GM23338 (cell line): ENCODE measurements at regions not wholly inside any gene's neighbourhood (a gene's known extent, or its start where the extent isn't known, plus 50 kb on each side); places are given as distances from the start of the nearest gene placed in this dataset.

Source experiments
- ATAC-seq: fragments of 200-7000 bp; cut with Tn5 transposase; 3 replicates; pipeline ENCODE4 v1.9.1; 2020
- DNase-seq: peaks from one replicate; pipeline ENCODE4 v3.0.0-alpha.2; 2015; ENCODE audit warnings: low spot score
- H2AFZ ChIP-seq: fragments of 200-600 bp; sonication (generic); 2 replicates; pipeline ENCODE4 v1.8.0; 2016; ENCODE audit warnings: antibody characterized with exemption, mild to moderate bottlenecking, moderate library complexity
- H3F3A ChIP-seq: fragments of 200-600 bp; sonication (generic); replicated peaks from 2 replicates; pipeline ENCODE4 v1.8.0; 2017; ENCODE audit warnings: antibody characterized with exemption, mixed run types, low read depth
- H3K27ac ChIP-seq: fragments of 200-600 bp; sonication (generic); 2 replicates; pipeline ENCODE4 v1.6.1; 2016; ENCODE audit warnings: low read depth
- H3K27me3 ChIP-seq: fragments of 200-600 bp; sonication (generic); 2 replicates; pipeline ENCODE4 v1.8.0; 2016; ENCODE audit warnings: mild to moderate bottlenecking, mixed run types, moderate library complexity; ENCODE audit not compliant: insufficient read depth
- H3K36me3 ChIP-seq: fragments of 200-600 bp; sonication (generic); 2 replicates; pipeline ENCODE4 v1.8.0; 2016; ENCODE audit warnings: mild to moderate bottlenecking; ENCODE audit not compliant: insufficient read depth
- H3K4me1 ChIP-seq: fragments of 200-600 bp; sonication (generic); 2 replicates; pipeline ENCODE4 v1.8.0; 2016; ENCODE audit warnings: mild to moderate bottlenecking, moderate library complexity; ENCODE audit not compliant: insufficient read depth
- H3K4me2 ChIP-seq: fragments of 200-600 bp; sonication (generic); 2 replicates; pipeline ENCODE4 v1.7.1; 2017; ENCODE audit warnings: mixed run types
- H3K4me3 ChIP-seq: fragments of 200-600 bp; sonication (generic); 2 replicates; pipeline ENCODE4 v1.6.1; 2016; ENCODE audit warnings: mixed run types
- H3K79me2 ChIP-seq: fragments of 200-600 bp; sonication (generic); replicated peaks from 2 replicates; pipeline ENCODE4 v1.8.0; 2017; ENCODE audit warnings: mild to moderate bottlenecking; ENCODE audit not compliant: insufficient read depth
- H3K9me2 ChIP-seq: fragments of 200-600 bp; sonication (generic); 2 replicates; pipeline ENCODE4 v1.8.0; 2017; ENCODE audit not compliant: insufficient read depth
- H4K20me1 ChIP-seq: fragments of 200-600 bp; sonication (generic); replicated peaks from 2 replicates; pipeline ENCODE4 v1.8.0; 2017; ENCODE audit warnings: mild to moderate bottlenecking; ENCODE audit not compliant: insufficient read depth
- H3K27ac Mint-ChIP-seq: 2 replicates; pipeline ENCODE4 v1.8.0; 2020; ENCODE audit warnings: inconsistent platforms, mild to moderate bottlenecking, moderate library complexity, mixed read lengths
- H3K27me3 Mint-ChIP-seq: 3 replicates; pipeline ENCODE4 v1.8.0; 2022; ENCODE audit warnings: low read depth, mild to moderate bottlenecking, moderate library complexity, mixed read lengths, inconsistent platforms; ENCODE audit not compliant: insufficient read depth, poor library complexity
- H3K36me3 Mint-ChIP-seq: 3 replicates; pipeline ENCODE4 v1.8.0; 2021; ENCODE audit warnings: low read depth, mild to moderate bottlenecking, inconsistent platforms, moderate library complexity, mixed read lengths
- H3K4me1 Mint-ChIP-seq: 3 replicates; pipeline ENCODE4 v1.8.0; 2020; ENCODE audit warnings: mild to moderate bottlenecking, inconsistent platforms, mixed read lengths
- H3K4me3 Mint-ChIP-seq: 3 replicates; pipeline ENCODE4 v1.8.0; 2021; ENCODE audit warnings: moderate library complexity, mild to moderate bottlenecking, inconsistent platforms, mixed read lengths
- H3K9me3 Mint-ChIP-seq: 3 replicates; pipeline ENCODE4 v1.8.0; 2020; ENCODE audit warnings: moderate library complexity, mild to moderate bottlenecking, inconsistent platforms, mixed read lengths
- CREB1 ChIP-seq: fragments of 250-450 bp; sonication (Bioruptor Pico); IDR thresholded peaks from 2 replicates; pipeline ENCODE4 v1.5.0; 2020; ENCODE audit warnings: low read depth, mild to moderate bottlenecking, moderate library complexity
- EZH2 ChIP-seq: fragments of 200-600 bp; sonication (generic); IDR thresholded peaks from one replicate; pipeline ENCODE4 v1.8.0; 2017; ENCODE audit warnings: antibody characterized with exemption, mild to moderate bottlenecking, low read depth; ENCODE audit not compliant: unreplicated experiment
- EZH2phosphoT487 ChIP-seq: fragments of 200-600 bp; sonication (generic); IDR thresholded peaks from one replicate; pipeline ENCODE4 v1.8.1; 2018; ENCODE audit warnings: antibody characterized with exemption; ENCODE audit not compliant: unreplicated experiment
- JUNB ChIP-seq: IDR thresholded peaks from one replicate; pipeline ENCODE4 v1.6.1; 2016; ENCODE audit warnings: antibody characterized with exemption; ENCODE audit not compliant: unreplicated experiment
- NANOG ChIP-seq: IDR thresholded peaks from 2 replicates; pipeline ENCODE4 v1.6.1; 2016; ENCODE audit warnings: antibody characterized with exemption, borderline replicate concordance
- POLR2AphosphoS5 ChIP-seq: IDR thresholded peaks from 2 replicates; pipeline ENCODE4 v1.6.1; 2016; ENCODE audit warnings: antibody characterized with exemption, low read depth
- STAT1 ChIP-seq: IDR thresholded peaks from one replicate; pipeline ENCODE4 v1.6.1; 2016; ENCODE audit warnings: antibody characterized with exemption; ENCODE audit not compliant: unreplicated experiment
- ZNF114 ChIP-seq: fragments of 250-450 bp; sonication (Bioruptor Pico); IDR thresholded peaks from 2 replicates; pipeline ENCODE4 v1.5.0; 2020; ENCODE audit warnings: mild to moderate bottlenecking, moderate library complexity
- ZNF331 ChIP-seq: fragments of 250-450 bp; sonication (Bioruptor Pico); IDR thresholded peaks from 2 replicates; pipeline ENCODE4 v1.5.0; 2020; ENCODE audit warnings: low read depth, mild to moderate bottlenecking, moderate library complexity
- ZNF462 ChIP-seq: fragments of 250-450 bp; sonication (Bioruptor Pico); IDR thresholded peaks from 2 replicates; pipeline ENCODE4 v1.5.0; 2020; ENCODE audit warnings: mild to moderate bottlenecking, moderate library complexity
- TF ChIP-seq, protein P1 (sequence below): IDR thresholded peaks from one replicate; pipeline ENCODE4 v1.6.1; 2018; ENCODE audit warnings: antibody characterized with exemption; ENCODE audit not compliant: unreplicated experiment
- TF ChIP-seq, protein P2 (sequence below): IDR thresholded peaks from 2 replicates; pipeline ENCODE4 v1.6.1; 2016; ENCODE audit warnings: antibody characterized with exemption
- TF ChIP-seq, protein P3 (sequence below), 2 experiments: fragments of 200-600 bp in 1 of 2; sonication (generic) in 1 of 2; conservative IDR thresholded peaks; 2 replicates each; pipeline versions ENCODE4 v1.5.1 to v1.6.1; 2016 to 2017; ENCODE audit warnings: antibody characterized with exemption in 2 of 2, low read depth in 2 of 2, mild to moderate bottlenecking in 2 of 2, moderate library complexity in 1 of 2

- TF ChIP-seq ZNF114 (CRISPR knock-in tag), result no peak
- TF ChIP-seq POLR2AphosphoS5, result no peak
- no peak for TF ChIP-seq ZNF462 (CRISPR knock-in tag)
- no peak for TF ChIP-seq EZH2phosphoT487
- TF ChIP-seq EZH2, result no peak
- TF ChIP-seq, protein P1, sequence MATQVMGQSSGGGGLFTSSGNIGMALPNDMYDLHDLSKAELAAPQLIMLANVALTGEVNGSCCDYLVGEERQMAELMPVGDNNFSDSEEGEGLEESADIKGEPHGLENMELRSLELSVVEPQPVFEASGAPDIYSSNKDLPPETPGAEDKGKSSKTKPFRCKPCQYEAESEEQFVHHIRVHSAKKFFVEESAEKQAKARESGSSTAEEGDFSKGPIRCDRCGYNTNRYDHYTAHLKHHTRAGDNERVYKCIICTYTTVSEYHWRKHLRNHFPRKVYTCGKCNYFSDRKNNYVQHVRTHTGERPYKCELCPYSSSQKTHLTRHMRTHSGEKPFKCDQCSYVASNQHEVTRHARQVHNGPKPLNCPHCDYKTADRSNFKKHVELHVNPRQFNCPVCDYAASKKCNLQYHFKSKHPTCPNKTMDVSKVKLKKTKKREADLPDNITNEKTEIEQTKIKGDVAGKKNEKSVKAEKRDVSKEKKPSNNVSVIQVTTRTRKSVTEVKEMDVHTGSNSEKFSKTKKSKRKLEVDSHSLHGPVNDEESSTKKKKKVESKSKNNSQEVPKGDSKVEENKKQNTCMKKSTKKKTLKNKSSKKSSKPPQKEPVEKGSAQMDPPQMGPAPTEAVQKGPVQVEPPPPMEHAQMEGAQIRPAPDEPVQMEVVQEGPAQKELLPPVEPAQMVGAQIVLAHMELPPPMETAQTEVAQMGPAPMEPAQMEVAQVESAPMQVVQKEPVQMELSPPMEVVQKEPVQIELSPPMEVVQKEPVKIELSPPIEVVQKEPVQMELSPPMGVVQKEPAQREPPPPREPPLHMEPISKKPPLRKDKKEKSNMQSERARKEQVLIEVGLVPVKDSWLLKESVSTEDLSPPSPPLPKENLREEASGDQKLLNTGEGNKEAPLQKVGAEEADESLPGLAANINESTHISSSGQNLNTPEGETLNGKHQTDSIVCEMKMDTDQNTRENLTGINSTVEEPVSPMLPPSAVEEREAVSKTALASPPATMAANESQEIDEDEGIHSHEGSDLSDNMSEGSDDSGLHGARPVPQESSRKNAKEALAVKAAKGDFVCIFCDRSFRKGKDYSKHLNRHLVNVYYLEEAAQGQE, result no peak
- TF ChIP-seq STAT1, result no peak
- TF ChIP-seq NANOG, result no peak
- no peak for TF ChIP-seq JUNB
- TF ChIP-seq, protein P2, sequence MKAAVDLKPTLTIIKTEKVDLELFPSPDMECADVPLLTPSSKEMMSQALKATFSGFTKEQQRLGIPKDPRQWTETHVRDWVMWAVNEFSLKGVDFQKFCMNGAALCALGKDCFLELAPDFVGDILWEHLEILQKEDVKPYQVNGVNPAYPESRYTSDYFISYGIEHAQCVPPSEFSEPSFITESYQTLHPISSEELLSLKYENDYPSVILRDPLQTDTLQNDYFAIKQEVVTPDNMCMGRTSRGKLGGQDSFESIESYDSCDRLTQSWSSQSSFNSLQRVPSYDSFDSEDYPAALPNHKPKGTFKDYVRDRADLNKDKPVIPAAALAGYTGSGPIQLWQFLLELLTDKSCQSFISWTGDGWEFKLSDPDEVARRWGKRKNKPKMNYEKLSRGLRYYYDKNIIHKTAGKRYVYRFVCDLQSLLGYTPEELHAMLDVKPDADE, result no peak
- TF ChIP-seq, protein P3, sequence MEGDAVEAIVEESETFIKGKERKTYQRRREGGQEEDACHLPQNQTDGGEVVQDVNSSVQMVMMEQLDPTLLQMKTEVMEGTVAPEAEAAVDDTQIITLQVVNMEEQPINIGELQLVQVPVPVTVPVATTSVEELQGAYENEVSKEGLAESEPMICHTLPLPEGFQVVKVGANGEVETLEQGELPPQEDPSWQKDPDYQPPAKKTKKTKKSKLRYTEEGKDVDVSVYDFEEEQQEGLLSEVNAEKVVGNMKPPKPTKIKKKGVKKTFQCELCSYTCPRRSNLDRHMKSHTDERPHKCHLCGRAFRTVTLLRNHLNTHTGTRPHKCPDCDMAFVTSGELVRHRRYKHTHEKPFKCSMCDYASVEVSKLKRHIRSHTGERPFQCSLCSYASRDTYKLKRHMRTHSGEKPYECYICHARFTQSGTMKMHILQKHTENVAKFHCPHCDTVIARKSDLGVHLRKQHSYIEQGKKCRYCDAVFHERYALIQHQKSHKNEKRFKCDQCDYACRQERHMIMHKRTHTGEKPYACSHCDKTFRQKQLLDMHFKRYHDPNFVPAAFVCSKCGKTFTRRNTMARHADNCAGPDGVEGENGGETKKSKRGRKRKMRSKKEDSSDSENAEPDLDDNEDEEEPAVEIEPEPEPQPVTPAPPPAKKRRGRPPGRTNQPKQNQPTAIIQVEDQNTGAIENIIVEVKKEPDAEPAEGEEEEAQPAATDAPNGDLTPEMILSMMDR (conservative IDR thresholded peaks at IDR 0.05; ENCODE audit: low read depth in 2 of 2), result no peak
- no peak for TF ChIP-seq CREB1 (CRISPR knock-in tag)
- TF ChIP-seq ZNF331 (CRISPR knock-in tag), result no peak
- Histone ChIP-seq H3K4me3 (no peak overlapping the region), H4K20me1 (no peaks in the 10 kb centered on the region), H2AFZ (no peak overlapping the region), H3F3A (no peaks in the 10 kb centered on the region), H3K4me2 (no peak overlapping the region), H3K27ac (no peak overlapping the region), H3K4me1 (no peaks in the 10 kb centered on the region), H3K27me3 (no peaks in the 10 kb centered on the region), H3K79me2 (no peaks in the 10 kb centered on the region), H3K36me3 (no peaks in the 10 kb centered on the region; the same call in 1 of the 2 replicates), H3K9me2 (no peaks in the 10 kb centered on the region)
- H3K4me1 Mint-ChIP-seq, result peaks cover 4% of the 10 kb centered on the region; the same call in 2 of the 3 replicates
- H3K4me3 Mint-ChIP-seq, result no peak overlapping the region
- no peak for DNase-seq
- peaks cover 7% of the 10 kb centered on the region; the same call in 2 of the 3 replicates for H3K36me3 Mint-ChIP-seq
- peaks cover 4% of the 10 kb centered on the region for H3K27me3 Mint-ChIP-seq
- no peak overlapping the region for H3K27ac Mint-ChIP-seq
- H3K9me3 Mint-ChIP-seq, result peaks cover 25% of the 10 kb centered on the region
- no peak for ATAC-seq
These were observed 350.0 kb downstream of the ACTR3B start for GRCh38 chr7:153109566-153109965.
